ENCODE measurements at regions not wholly inside any gene's neighbourhood (a gene's known extent, or its start where the extent isn't known, plus 50 kb on each side); places are given as distances from the start of the nearest gene placed in this dataset.

- Histone ChIP-seq H3K27ac (ENCODE audit: insufficient read depth, low read length) (no peak overlapping the region), H4K20me1 (ENCODE audit: insufficient read depth, low read length) (no peaks in the 10 kb centered on the region), H3K36me3 (ENCODE audit: control insufficient read depth, insufficient read depth, low read length) (no peaks in the 10 kb centered on the region), H2AFZ (replicated peaks; ENCODE audit: low read length, poor library complexity) (no peak overlapping the region), H3K4me2 (ENCODE audit: low read depth, low read length) (no peak overlapping the region), H3K4ac (ENCODE audit: low read depth, low read length) (no peak overlapping the region), H3K9me3 (ENCODE audit: control insufficient read depth, insufficient read depth, low read length) (peaks cover 3% of the 10 kb centered on the region; the same call in 1 of the 2 replicates), H3K14ac (replicated peaks; ENCODE audit: low read depth, low read length) (no peak overlapping the region), H4K5ac (ENCODE audit: low read depth, low read length) (no peak overlapping the region), H3K9me1 (ENCODE audit: insufficient read depth, low read length) (no peaks in the 10 kb centered on the region), H2AK5ac (ENCODE audit: low read depth, low read length) (no peak overlapping the region), H2BK120ac (ENCODE audit: low read depth, low read length) (no peak overlapping the region), H2BK20ac (ENCODE audit: low read depth, low read length) (no peak overlapping the region), H3K4me3 (ENCODE audit: insufficient read depth, low read depth, low read length) (no peak overlapping the region), H3K79me1 (ENCODE audit: low read depth in 1 of 2, low read length in 2 of 2) (no peaks in the 10 kb centered on the region), H3K56ac (ENCODE audit: extremely low read depth, insufficient read depth, low read length) (no peak overlapping the region), H3K18ac (ENCODE audit: low read depth, low read length) (no peak overlapping the region), H3K9ac (ENCODE audit: low read depth, low read length) (no peak overlapping the region), H3K23ac (ENCODE audit: low read depth, low read length) (no peak overlapping the region), H4K91ac (ENCODE audit: insufficient read depth, low read depth, low read length) (no peak overlapping the region), H2BK5ac (ENCODE audit: low read depth, low read length, poor library complexity, severe bottlenecking) (no peak overlapping the region), H3K4me1 (ENCODE audit: control insufficient read depth, insufficient read depth, low read length) (no peaks in the 10 kb centered on the region), H3K27me3 (ENCODE audit: control insufficient read depth, insufficient read depth, low read length) (peaks cover 19% of the 10 kb centered on the region), H2BK15ac (ENCODE audit: low read depth, low read length) (no peak overlapping the region), H2AK9ac (replicated peaks; ENCODE audit: low read depth, low read length, poor library complexity) (no peak overlapping the region), H4K8ac (ENCODE audit: low read depth in 2 of 2, low read length in 2 of 2) (no peak overlapping the region)
- dilution Hi-C loops (cut with HindIII; ENCODE audit: low sequenced_read_pairs, unreplicated experiment), result no loop called here
- WGBS, 2 experiments (ENCODE audit: extremely low coverage in 2 of 2, insufficient read length in 1 of 2), result 36% methylated on average over 5 of the region's 8 CpGs; no CpG with 5 or more reads in 1 of the 2 experiments
- no TSS peak for BruUV-seq (replicated peaks)
- no peak for TF ChIP-seq ELK1 (IDR thresholded peaks at IDR 0.05; ENCODE audit: borderline replicate concordance, low read depth, low read length)
- TF ChIP-seq, protein P1, sequence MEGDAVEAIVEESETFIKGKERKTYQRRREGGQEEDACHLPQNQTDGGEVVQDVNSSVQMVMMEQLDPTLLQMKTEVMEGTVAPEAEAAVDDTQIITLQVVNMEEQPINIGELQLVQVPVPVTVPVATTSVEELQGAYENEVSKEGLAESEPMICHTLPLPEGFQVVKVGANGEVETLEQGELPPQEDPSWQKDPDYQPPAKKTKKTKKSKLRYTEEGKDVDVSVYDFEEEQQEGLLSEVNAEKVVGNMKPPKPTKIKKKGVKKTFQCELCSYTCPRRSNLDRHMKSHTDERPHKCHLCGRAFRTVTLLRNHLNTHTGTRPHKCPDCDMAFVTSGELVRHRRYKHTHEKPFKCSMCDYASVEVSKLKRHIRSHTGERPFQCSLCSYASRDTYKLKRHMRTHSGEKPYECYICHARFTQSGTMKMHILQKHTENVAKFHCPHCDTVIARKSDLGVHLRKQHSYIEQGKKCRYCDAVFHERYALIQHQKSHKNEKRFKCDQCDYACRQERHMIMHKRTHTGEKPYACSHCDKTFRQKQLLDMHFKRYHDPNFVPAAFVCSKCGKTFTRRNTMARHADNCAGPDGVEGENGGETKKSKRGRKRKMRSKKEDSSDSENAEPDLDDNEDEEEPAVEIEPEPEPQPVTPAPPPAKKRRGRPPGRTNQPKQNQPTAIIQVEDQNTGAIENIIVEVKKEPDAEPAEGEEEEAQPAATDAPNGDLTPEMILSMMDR (conservative IDR thresholded peaks at IDR 0.05; ENCODE audit: low read depth, low read length), result no peak
- TF ChIP-seq RFX5 (IDR thresholded peaks at IDR 0.05; ENCODE audit: low read depth, low read length), result no peak
- no peak for TF ChIP-seq RAD21 (IDR thresholded peaks at IDR 0.05; ENCODE audit: low read length)
- no peak for TF ChIP-seq MXI1 (IDR thresholded peaks at IDR 0.05; ENCODE audit: borderline replicate concordance, low read depth, low read length)
- no peak for TF ChIP-seq NFE2L2 (IDR thresholded peaks at IDR 0.05; ENCODE audit: low read depth, low read length)
- TF ChIP-seq CEBPB (IDR thresholded peaks at IDR 0.05; ENCODE audit: low read depth, low read length), result no peak
- TF ChIP-seq RCOR1 (IDR thresholded peaks at IDR 0.05; ENCODE audit: insufficient replicate concordance, low read length), result no peak
- no peak for TF ChIP-seq CHD1 (IDR thresholded peaks at IDR 0.05; ENCODE audit: low read depth, low read length)
- TF ChIP-seq POLR2A (IDR thresholded peaks at IDR 0.05; ENCODE audit: low read depth, low read length), result no peak
- TF ChIP-seq MAFK (IDR thresholded peaks at IDR 0.05; ENCODE audit: low read depth, low read length), result no peak
- no peak for TF ChIP-seq BHLHE40 (IDR thresholded peaks at IDR 0.05; ENCODE audit: low read depth, low read length)
- no peak for TF ChIP-seq FOS (IDR thresholded peaks at IDR 0.05; ENCODE audit: low read depth, low read length)
- no peak for TF ChIP-seq SMC3 (IDR thresholded peaks at IDR 0.05; ENCODE audit: low read depth, low read length)
- intact Hi-C loops (cut with micrococcal nuclease), result no loop called here
- POLR2A ChIA-PET (ENCODE audit: unreplicated experiment), result no interaction called here
- CTCF ChIA-PET, result no interaction called here
- in situ Hi-C loops (cut with MboI; ENCODE audit: low sequenced_read_pairs), result no loop called here
- DNase-seq, result no peak
- no peak for ATAC-seq (ENCODE audit: low read depth)
These were observed 160.5 kb downstream of the FGF18 start for GRCh38 chr5:171579976-171580411.
